B cell (primary cell): ENCODE measurements at regions not wholly inside any gene's neighbourhood (a gene's known extent, or its start where the extent isn't known, plus 50 kb on each side); places are given as distances from the start of the nearest gene placed in this dataset.

Experiments
- ATAC-seq: fragments of 200-7000 bp; cut with Tn5 transposase; one replicate; pipeline ENCODE4 v1.10.0; 2021; ENCODE audit warnings: low read depth, mild to moderate bottlenecking, moderate number of reproducible peaks, moderate library complexity
- CTCF ChIA-PET: fragments of 350-600 bp; sonication (Branson Sonifier 250); formaldehyde crosslinking; loops from one replicate; lab custom pipeline; 2021; ENCODE audit warnings: antibody characterized with exemption, inconsistent platforms; lab: Charles Lee
- POLR2A ChIA-PET: fragments of 350-600 bp; sonication (Branson Sonifier 250); formaldehyde crosslinking; loops from one replicate; lab custom pipeline; 2021; ENCODE audit warnings: antibody characterized with exemption; lab: Charles Lee
- DNase-seq: peaks from one replicate; pipeline ENCODE4 v3.0.0; 2013
- H2AFZ ChIP-seq: 2 replicates; pipeline ENCODE4 v1.6.1; 2012; ENCODE audit warnings: mild to moderate bottlenecking, low read depth, low read length; ENCODE audit not compliant: insufficient read depth, poor library complexity, severe bottlenecking
- H3K27ac ChIP-seq, 2 donors: 1 replicate in 1 of 2; 2 replicates in 1 of 2; pipeline ENCODE4 v1.5.1; 2012 to 2013; ENCODE audit warnings: low read length in 2 of 2, mild to moderate bottlenecking in 2 of 2, moderate library complexity in 1 of 2
- H3K27me3 ChIP-seq, 4 experiments: fragments of 200-600 bp in 1 of 4; sonication (generic) in 1 of 4; replicated peaks in 1 of 4; 1 replicate in 2 of 4; 2 replicates in 2 of 4; pipeline versions ENCODE4 v1.6.1 to v1.7.0; 2013 to 2016; ENCODE audit warnings: low read length in 3 of 4, mild to moderate bottlenecking in 2 of 4, mixed read lengths in 1 of 4, moderate library complexity in 1 of 4; ENCODE audit not compliant: insufficient read depth in 4 of 4, control insufficient read depth in 3 of 4; ENCODE audit errors: control extremely low read depth in 1 of 4
- H3K36me3 ChIP-seq, 2 experiments: replicated peaks in 1 of 2; 1 replicate in 1 of 2; 2 replicates in 1 of 2; pipeline versions ENCODE4 v1.6.1 to v1.7.1; 2013; ENCODE audit warnings: low read length in 1 of 2; ENCODE audit not compliant: insufficient read depth in 2 of 2, control insufficient read depth in 1 of 2; ENCODE audit errors: control extremely low read depth in 1 of 2, extremely low read depth in 1 of 2
- H3K4me1 ChIP-seq, 2 donors: fragments of 200-600 bp in 1 of 2; sonication (generic) in 1 of 2; 1 replicate in 1 of 2; 2 replicates in 1 of 2; pipeline versions ENCODE4 v1.5.1 to v1.6.1; 2013 to 2017; ENCODE audit warnings: low read length in 2 of 2; ENCODE audit not compliant: control insufficient read depth in 2 of 2, insufficient read depth in 2 of 2
- H3K4me2 ChIP-seq: replicated peaks from 2 replicates; pipeline ENCODE3; 2012; ENCODE audit warnings: mild to moderate bottlenecking, low read depth, low read length; ENCODE audit not compliant: poor library complexity, severe bottlenecking
- H3K4me3 ChIP-seq, 5 experiments: fragments of 200-600 bp in 1 of 5; sonication (generic) in 1 of 5; 1 replicate in 3 of 5; 2 replicates in 2 of 5; pipeline versions ENCODE4 v1.5.1 to v1.7.0; 2011 to 2016; ENCODE audit warnings: low read length in 4 of 5, mild to moderate bottlenecking in 4 of 5, low read depth in 2 of 5, control low read depth in 1 of 5, moderate library complexity in 1 of 5; ENCODE audit not compliant: insufficient read depth in 1 of 5; ENCODE audit errors: control extremely low read depth in 1 of 5, extremely low read depth in 1 of 5
- H3K79me2 ChIP-seq: fragments of 200-600 bp; sonication (generic); one replicate; pipeline ENCODE4 v1.6.0; 2016; ENCODE audit warnings: low read length; ENCODE audit not compliant: control insufficient read depth, insufficient read depth
- H3K9ac ChIP-seq: fragments of 200-600 bp; sonication (generic); 2 replicates; pipeline ENCODE4 v1.6.1; 2017; ENCODE audit warnings: mild to moderate bottlenecking, low read length, moderate library complexity
- H3K9me3 ChIP-seq, 3 donors: one replicate each; pipeline versions ENCODE4 v1.6.1 to v1.7.1; 2013; ENCODE audit warnings: low read length in 2 of 3; ENCODE audit not compliant: control insufficient read depth in 2 of 3, insufficient read depth in 1 of 3; ENCODE audit errors: control extremely low read depth in 1 of 3
- H4K20me1 ChIP-seq: 2 replicates; pipeline ENCODE4 v1.6.0; 2012; ENCODE audit warnings: mild to moderate bottlenecking, low read length; ENCODE audit not compliant: insufficient read depth, control insufficient read depth, poor library complexity, severe bottlenecking
- H3K27ac Mint-ChIP-seq: one replicate; pipeline ENCODE4 v1.8.0; 2021; ENCODE audit warnings: mixed read lengths
- H3K27me3 Mint-ChIP-seq: one replicate; pipeline ENCODE4 v1.8.0; 2021; ENCODE audit warnings: mixed read lengths
- H3K4me1 Mint-ChIP-seq: one replicate; pipeline ENCODE4 v1.8.0; 2021; ENCODE audit warnings: mixed read lengths
- H3K4me3 Mint-ChIP-seq: one replicate; pipeline ENCODE4 v1.8.0; 2021; ENCODE audit warnings: mixed read lengths
- H3K9me3 Mint-ChIP-seq: one replicate; pipeline ENCODE4 v1.8.0; 2022; ENCODE audit warnings: mixed read lengths; ENCODE audit not compliant: insufficient read depth
- EZH2 ChIP-seq: IDR thresholded peaks from 2 replicates; pipeline ENCODE4 v1.6.1; 2012; ENCODE audit warnings: borderline replicate concordance, low read depth, mild to moderate bottlenecking, moderate library complexity, low read length; ENCODE audit not compliant: insufficient read depth, poor library complexity, severe bottlenecking
- WGBS: methylation state at CpG from one replicate; pipeline ENCODE4 v1.1.5; 2013; ENCODE audit warnings: missing lambda C conversion rate; ENCODE audit not compliant: insufficient coverage; 5-methylcytosine and 5-hydroxymethylcytosine counted together
- intact Hi-C: fragments of 100-400 bp; cut with micrococcal nuclease; formaldehyde crosslinking; loops from one replicate; pipeline ENCODE4 v1.10.0; 2022
- TF ChIP-seq, protein P1 (sequence below): fragments of 200-600 bp; IDR thresholded peaks from one replicate; pipeline ENCODE4 v1.8.0; 2022; ENCODE audit warnings: antibody characterized with exemption, mild to moderate bottlenecking

- Histone ChIP-seq H3K79me2 (no peaks in the 10 kb centered on the region), H3K36me3 (no peaks in the 10 kb centered on the region), H3K4me1 (no peaks in the 10 kb centered on the region), H3K4me2 (no peak overlapping the region), H3K9me3 (peaks cover 0 to 5% (median 0%) of the 10 kb centered on the region in 3 donors), H2AFZ (no peak overlapping the region), H3K9ac (no peak overlapping the region), H3K27ac (no peak overlapping the region), H4K20me1 (no peaks in the 10 kb centered on the region), H3K27me3 (no peaks in the 10 kb centered on the region), H3K4me3 (no peak overlapping the region)
- CTCF ChIA-PET: no interaction called here
- ATAC-seq (no peak), DNase-seq (no peak)
- POLR2A ChIA-PET: no interaction called here
- H3K27me3 Mint-ChIP-seq: peaks cover 3% of the 10 kb centered on the region
- H3K4me1 Mint-ChIP-seq: no peaks in the 10 kb centered on the region
- H3K9me3 Mint-ChIP-seq: peaks cover 2% of the 10 kb centered on the region
- 0% methylated on average over 1 of the region's 2 CpGs for WGBS
- no peak overlapping the region for H3K27ac Mint-ChIP-seq
- intact Hi-C loops: no loop called here
- H3K4me3 Mint-ChIP-seq: no peak overlapping the region
- TF ChIP-seq, protein P1, sequence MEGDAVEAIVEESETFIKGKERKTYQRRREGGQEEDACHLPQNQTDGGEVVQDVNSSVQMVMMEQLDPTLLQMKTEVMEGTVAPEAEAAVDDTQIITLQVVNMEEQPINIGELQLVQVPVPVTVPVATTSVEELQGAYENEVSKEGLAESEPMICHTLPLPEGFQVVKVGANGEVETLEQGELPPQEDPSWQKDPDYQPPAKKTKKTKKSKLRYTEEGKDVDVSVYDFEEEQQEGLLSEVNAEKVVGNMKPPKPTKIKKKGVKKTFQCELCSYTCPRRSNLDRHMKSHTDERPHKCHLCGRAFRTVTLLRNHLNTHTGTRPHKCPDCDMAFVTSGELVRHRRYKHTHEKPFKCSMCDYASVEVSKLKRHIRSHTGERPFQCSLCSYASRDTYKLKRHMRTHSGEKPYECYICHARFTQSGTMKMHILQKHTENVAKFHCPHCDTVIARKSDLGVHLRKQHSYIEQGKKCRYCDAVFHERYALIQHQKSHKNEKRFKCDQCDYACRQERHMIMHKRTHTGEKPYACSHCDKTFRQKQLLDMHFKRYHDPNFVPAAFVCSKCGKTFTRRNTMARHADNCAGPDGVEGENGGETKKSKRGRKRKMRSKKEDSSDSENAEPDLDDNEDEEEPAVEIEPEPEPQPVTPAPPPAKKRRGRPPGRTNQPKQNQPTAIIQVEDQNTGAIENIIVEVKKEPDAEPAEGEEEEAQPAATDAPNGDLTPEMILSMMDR: no peak
- TF ChIP-seq EZH2: no peak
Measured at GRCh38 chr1:232704256-232704655, 74.3 kb upstream of the SIPA1L2 start.

GRCh38 chr1:232704694-232705680, 75.1 kb upstream of the SIPA1L2 start:
- ATAC-seq (no peak), DNase-seq (no peak)
- Histone ChIP-seq H3K4me2 (no peak overlapping the region), H3K4me1 (no peaks in the 10 kb centered on the region), H3K9me3 (peaks cover 0 to 5% (median 0%) of the 10 kb centered on the region in 3 donors), H3K9ac (no peak overlapping the region), H2AFZ (no peak overlapping the region), H3K27me3 (no peaks in the 10 kb centered on the region), H3K79me2 (no peaks in the 10 kb centered on the region), H3K36me3 (no peaks in the 10 kb centered on the region), H3K4me3 (no peak overlapping the region), H4K20me1 (no peaks in the 10 kb centered on the region), H3K27ac (no peak overlapping the region)
- no peaks in the 10 kb centered on the region for H3K4me1 Mint-ChIP-seq
- intact Hi-C loops: no loop called here
- POLR2A ChIA-PET: no interaction called here
- H3K9me3 Mint-ChIP-seq: peaks cover 2% of the 10 kb centered on the region
- CTCF ChIA-PET: no interaction called here
- no peak overlapping the region for H3K4me3 Mint-ChIP-seq
- H3K27me3 Mint-ChIP-seq: peaks cover 3% of the 10 kb centered on the region
- WGBS: 60% methylated on average over 2 of the region's 7 CpGs
- no peak overlapping the region for H3K27ac Mint-ChIP-seq
- TF ChIP-seq, protein P1: no peak
- TF ChIP-seq EZH2: no peak
